ENCODE measurements at regions not wholly inside any gene's neighbourhood (a gene's known extent, or its start where the extent isn't known, plus 50 kb on each side); places are given as distances from the start of the nearest gene placed in this dataset.

DNA sequence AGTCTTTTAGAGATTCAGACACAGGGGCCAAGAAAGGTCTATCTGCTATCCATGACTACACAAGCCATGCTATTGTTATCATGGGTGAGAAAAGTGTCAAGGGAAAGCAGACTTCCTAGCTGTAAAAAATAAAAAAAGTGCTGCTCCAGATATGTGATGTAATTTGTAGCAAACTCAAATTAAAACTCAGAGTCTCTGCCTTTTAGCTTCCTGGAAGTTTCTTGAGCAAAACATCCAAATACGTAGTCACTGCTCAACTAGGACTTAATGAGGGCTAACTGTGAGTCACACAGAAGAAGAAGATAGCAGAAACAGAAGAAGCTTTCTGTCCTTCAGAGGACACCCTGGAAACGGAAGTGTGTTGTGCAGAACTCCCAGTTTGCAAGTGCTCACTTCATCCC is 393.4 kb upstream of the NR2F2 start:
- H3K4me3 ChIP-seq (ENCODE audit: low read depth in 1 of 2, low read length in 2 of 2), result no peak overlapping the region
- no peaks in the 10 kb centered on the region for H3K36me3 ChIP-seq (ENCODE audit: insufficient read depth, low read length)
- no peak overlapping the region for H3K9ac ChIP-seq (ENCODE audit: low read length)
- no peak overlapping the region for H3K27ac ChIP-seq (ENCODE audit: low read depth, low read length)
- no peaks in the 10 kb centered on the region for H3K4me1 ChIP-seq (ENCODE audit: insufficient read depth, low read length)
- no peaks in the 10 kb centered on the region for H3K9me3 ChIP-seq (ENCODE audit: low read length)
- H3K27me3 ChIP-seq (ENCODE audit: control insufficient read depth in 1 of 2, insufficient read depth in 2 of 2, low read length in 2 of 2), result no peaks in the 10 kb centered on the region

- Histone ChIP-seq H3K27ac (ENCODE audit: low read depth, low read length) (no peak overlapping the region), H3K27me3 (ENCODE audit: control insufficient read depth in 1 of 2, insufficient read depth in 2 of 2, low read length in 2 of 2) (no peaks in the 10 kb centered on the region), H3K36me3 (ENCODE audit: insufficient read depth, low read length) (no peaks in the 10 kb centered on the region), H3K9ac (ENCODE audit: low read length) (no peak overlapping the region), H3K4me3 (ENCODE audit: low read depth in 1 of 2, low read length in 2 of 2) (no peak overlapping the region), H3K9me3 (ENCODE audit: low read length) (no peaks in the 10 kb centered on the region), H3K4me1 (ENCODE audit: insufficient read depth, low read length) (no peaks in the 10 kb centered on the region)
Observed at GRCh38 chr15:95940431-95940985, 390.0 kb upstream of the NR2F2 start.

GRCh38 chr15:95944193-95944592 is 386.3 kb upstream of the NR2F2 start:
- no peak overlapping the region for H3K9ac ChIP-seq (ENCODE audit: low read length)
- no peak overlapping the region for H3K27ac ChIP-seq (ENCODE audit: low read depth, low read length)
- H3K4me3 ChIP-seq (ENCODE audit: low read depth in 1 of 2, low read length in 2 of 2), result no peak overlapping the region
- no peaks in the 10 kb centered on the region for H3K27me3 ChIP-seq (ENCODE audit: control insufficient read depth in 1 of 2, insufficient read depth in 2 of 2, low read length in 2 of 2)
- H3K9me3 ChIP-seq (ENCODE audit: low read length), result no peaks in the 10 kb centered on the region
- H3K36me3 ChIP-seq (ENCODE audit: insufficient read depth, low read length), result no peaks in the 10 kb centered on the region
- no peaks in the 10 kb centered on the region for H3K4me1 ChIP-seq (ENCODE audit: insufficient read depth, low read length)

GRCh38 chr15:95944661-95945255 is 385.7 kb upstream of the NR2F2 start:
- Histone ChIP-seq H3K27ac (ENCODE audit: low read depth, low read length) (no peak overlapping the region), H3K36me3 (ENCODE audit: insufficient read depth, low read length) (no peaks in the 10 kb centered on the region)

GRCh38 chr15:95946241-95946640 is 384.3 kb upstream of the NR2F2 start:
- no peaks in the 10 kb centered on the region for H3K36me3 ChIP-seq (ENCODE audit: insufficient read depth, low read length)
- no peaks in the 10 kb centered on the region for H3K27me3 ChIP-seq (ENCODE audit: control insufficient read depth in 1 of 2, insufficient read depth in 2 of 2, low read length in 2 of 2)
- H3K4me3 ChIP-seq (ENCODE audit: low read depth in 1 of 2, low read length in 2 of 2), result no peak overlapping the region
- no peaks in the 10 kb centered on the region for H3K4me1 ChIP-seq (ENCODE audit: insufficient read depth, low read length)
- no peaks in the 10 kb centered on the region for H3K9me3 ChIP-seq (ENCODE audit: low read length)
- no peak overlapping the region for H3K27ac ChIP-seq (ENCODE audit: low read depth, low read length)
- no peak overlapping the region for H3K9ac ChIP-seq (ENCODE audit: low read length)

More at GRCh38 chr15:95944661-95945255, 385.7 kb upstream of the NR2F2 start:
- H3K27me3 ChIP-seq (ENCODE audit: control insufficient read depth in 1 of 2, insufficient read depth in 2 of 2, low read length in 2 of 2), result no peaks in the 10 kb centered on the region
- H3K9me3 ChIP-seq (ENCODE audit: low read length), result no peaks in the 10 kb centered on the region
- no peak overlapping the region for H3K4me3 ChIP-seq (ENCODE audit: low read depth in 1 of 2, low read length in 2 of 2)
- no peaks in the 10 kb centered on the region for H3K4me1 ChIP-seq (ENCODE audit: insufficient read depth, low read length)
- no peak overlapping the region for H3K9ac ChIP-seq (ENCODE audit: low read length)

DNA sequence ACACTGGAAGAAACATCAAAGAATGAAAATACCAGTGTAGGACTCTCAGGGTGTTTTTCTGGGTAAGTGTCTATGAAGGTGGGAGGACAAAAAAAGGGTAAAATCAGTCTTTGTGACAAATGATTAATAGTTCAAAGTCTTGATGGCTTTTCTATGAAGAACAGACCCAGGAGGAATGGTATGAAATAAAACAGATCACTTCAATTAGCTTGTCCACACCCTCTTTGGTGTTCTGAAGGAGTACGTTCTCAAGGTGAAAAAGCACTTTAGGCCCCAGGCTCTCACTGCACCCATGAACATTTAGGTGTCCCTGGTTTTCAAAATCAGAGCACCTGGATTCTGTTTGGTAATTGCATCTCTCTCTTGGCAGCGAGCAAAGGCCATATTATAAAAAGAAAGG is 383.6 kb upstream of the NR2F2 start:
- Histone ChIP-seq H3K36me3 (ENCODE audit: insufficient read depth, low read length) (no peaks in the 10 kb centered on the region), H3K27ac (ENCODE audit: low read depth, low read length) (no peak overlapping the region), H3K27me3 (ENCODE audit: control insufficient read depth in 1 of 2, insufficient read depth in 2 of 2, low read length in 2 of 2) (no peaks in the 10 kb centered on the region), H3K9ac (ENCODE audit: low read length) (no peak overlapping the region), H3K4me3 (ENCODE audit: low read depth in 1 of 2, low read length in 2 of 2) (no peak overlapping the region), H3K9me3 (ENCODE audit: low read length) (no peaks in the 10 kb centered on the region), H3K4me1 (ENCODE audit: insufficient read depth, low read length) (no peaks in the 10 kb centered on the region)

GRCh38 chr15:95948411-95948810 is 382.1 kb upstream of the NR2F2 start:
- H3K27ac ChIP-seq (ENCODE audit: low read depth, low read length), result no peak overlapping the region
- H3K4me1 ChIP-seq (ENCODE audit: insufficient read depth, low read length), result no peaks in the 10 kb centered on the region
- H3K4me3 ChIP-seq (ENCODE audit: low read depth in 1 of 2, low read length in 2 of 2), result no peak overlapping the region
- no peaks in the 10 kb centered on the region for H3K27me3 ChIP-seq (ENCODE audit: control insufficient read depth in 1 of 2, insufficient read depth in 2 of 2, low read length in 2 of 2)
- no peaks in the 10 kb centered on the region for H3K9me3 ChIP-seq (ENCODE audit: low read length)
- no peak overlapping the region for H3K9ac ChIP-seq (ENCODE audit: low read length)
- no peaks in the 10 kb centered on the region for H3K36me3 ChIP-seq (ENCODE audit: insufficient read depth, low read length)

- no peaks in the 10 kb centered on the region for H3K4me1 ChIP-seq (ENCODE audit: insufficient read depth, low read length)
- no peak overlapping the region for H3K9ac ChIP-seq (ENCODE audit: low read length)
- H3K36me3 ChIP-seq (ENCODE audit: insufficient read depth, low read length), result no peaks in the 10 kb centered on the region
- no peaks in the 10 kb centered on the region for H3K9me3 ChIP-seq (ENCODE audit: low read length)
- no peak overlapping the region for H3K27ac ChIP-seq (ENCODE audit: low read depth, low read length)
- no peak overlapping the region for H3K4me3 ChIP-seq (ENCODE audit: low read depth in 1 of 2, low read length in 2 of 2)
- H3K27me3 ChIP-seq (ENCODE audit: control insufficient read depth in 1 of 2, insufficient read depth in 2 of 2, low read length in 2 of 2), result no peaks in the 10 kb centered on the region
Observed at GRCh38 chr15:95953032-95953431, 377.5 kb upstream of the NR2F2 start.

DNA sequence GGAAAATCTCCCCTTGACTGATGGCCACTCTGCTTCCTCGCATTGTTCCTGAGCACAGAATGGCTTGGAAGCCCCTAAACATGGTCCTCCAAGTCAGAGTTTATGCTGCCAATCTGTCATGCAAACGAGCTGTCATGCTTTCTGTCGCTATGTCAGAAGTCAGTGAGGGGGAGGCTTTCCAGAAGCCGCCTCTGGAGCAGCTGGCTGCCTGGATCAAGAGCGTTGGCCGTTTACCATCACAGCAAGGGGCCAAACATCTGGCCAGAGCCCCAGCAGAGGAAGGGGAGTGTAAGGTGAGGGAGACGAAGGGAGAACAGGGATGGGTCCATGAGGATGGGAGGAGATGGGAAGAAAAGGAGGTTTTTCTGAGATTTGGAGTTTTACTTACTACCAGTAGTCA is 372.6 kb upstream of the NR2F2 start:
- no peaks in the 10 kb centered on the region for H3K4me1 ChIP-seq (ENCODE audit: insufficient read depth, low read length)
- H3K9me3 ChIP-seq (ENCODE audit: low read length), result no peaks in the 10 kb centered on the region
- H3K36me3 ChIP-seq (ENCODE audit: insufficient read depth, low read length), result no peaks in the 10 kb centered on the region
- no peak overlapping the region for H3K27ac ChIP-seq (ENCODE audit: low read depth, low read length)
- no peak overlapping the region for H3K9ac ChIP-seq (ENCODE audit: low read length)
- H3K4me3 ChIP-seq (ENCODE audit: low read depth in 1 of 2, low read length in 2 of 2), result no peak overlapping the region
- no peaks in the 10 kb centered on the region for H3K27me3 ChIP-seq (ENCODE audit: control insufficient read depth in 1 of 2, insufficient read depth in 2 of 2, low read length in 2 of 2)

- Histone ChIP-seq H3K9ac (ENCODE audit: low read length) (no peak overlapping the region), H3K4me3 (ENCODE audit: low read depth in 1 of 2, low read length in 2 of 2) (no peak overlapping the region), H3K27me3 (ENCODE audit: control insufficient read depth in 1 of 2, insufficient read depth in 2 of 2, low read length in 2 of 2) (no peaks in the 10 kb centered on the region), H3K36me3 (ENCODE audit: insufficient read depth, low read length) (no peaks in the 10 kb centered on the region), H3K4me1 (ENCODE audit: insufficient read depth, low read length) (no peaks in the 10 kb centered on the region), H3K9me3 (ENCODE audit: low read length) (no peaks in the 10 kb centered on the region), H3K27ac (ENCODE audit: low read depth, low read length) (no peak overlapping the region)
Observed at GRCh38 chr15:95958382-95958781, 372.1 kb upstream of the NR2F2 start.

- Histone ChIP-seq H3K9me3 (ENCODE audit: low read length) (no peaks in the 10 kb centered on the region), H3K27ac (ENCODE audit: low read depth, low read length) (no peak overlapping the region)
Observed at GRCh38 chr15:95968856-95969255, 361.6 kb upstream of the NR2F2 start.

DNA sequence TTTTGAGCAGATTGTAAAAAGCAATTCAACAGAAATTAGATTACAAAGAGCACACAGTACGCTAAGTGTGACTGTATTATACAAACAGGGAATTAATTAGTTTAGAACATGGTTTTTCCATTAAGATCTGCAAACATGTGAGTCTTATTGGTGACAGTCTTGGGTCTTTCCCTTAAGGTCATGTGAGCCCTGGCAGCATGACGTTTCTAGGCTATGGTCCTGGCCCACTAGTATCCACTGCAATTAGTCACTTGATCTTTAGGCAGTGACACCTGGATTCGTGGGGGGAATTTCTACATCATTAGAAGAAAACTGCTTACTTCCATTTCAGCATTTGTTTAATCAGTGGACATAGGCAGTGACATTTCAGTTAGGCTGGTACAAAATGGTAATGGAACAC is 360.2 kb upstream of the NR2F2 start:
- peaks cover 4% of the 10 kb centered on the region for H3K9me3 ChIP-seq (ENCODE audit: low read length)
- no peaks in the 10 kb centered on the region for H3K36me3 ChIP-seq (ENCODE audit: insufficient read depth, low read length)
- no peaks in the 10 kb centered on the region for H3K4me1 ChIP-seq (ENCODE audit: insufficient read depth, low read length)
- no peaks in the 10 kb centered on the region for H3K27me3 ChIP-seq (ENCODE audit: control insufficient read depth in 1 of 2, insufficient read depth in 2 of 2, low read length in 2 of 2)
- H3K27ac ChIP-seq (ENCODE audit: low read depth, low read length), result no peak overlapping the region
- H3K9ac ChIP-seq (ENCODE audit: low read length), result no peak overlapping the region
- no peak overlapping the region for H3K4me3 ChIP-seq (ENCODE audit: low read depth in 1 of 2, low read length in 2 of 2)

More at GRCh38 chr15:95968856-95969255, 361.6 kb upstream of the NR2F2 start:
- Histone ChIP-seq H3K4me3 (ENCODE audit: low read depth in 1 of 2, low read length in 2 of 2) (no peak overlapping the region), H3K4me1 (ENCODE audit: insufficient read depth, low read length) (no peaks in the 10 kb centered on the region), H3K36me3 (ENCODE audit: insufficient read depth, low read length) (no peaks in the 10 kb centered on the region), H3K9ac (ENCODE audit: low read length) (no peak overlapping the region), H3K27me3 (ENCODE audit: control insufficient read depth in 1 of 2, insufficient read depth in 2 of 2, low read length in 2 of 2) (no peaks in the 10 kb centered on the region)

Data from muscle layer of colon (tissue), 2 donors.